ENCODE measurements at regions not wholly inside any gene's neighbourhood (a gene's known extent, or its start where the extent isn't known, plus 50 kb on each side); places are given as distances from the start of the nearest gene placed in this dataset.

GRCh38 chr4:141812158-141812557, 175.8 kb downstream of the IL15 start:
- no peak for TF ChIP-seq POLR2A (IDR thresholded peaks at IDR 0.05)
- TF ChIP-seq CTCF (IDR thresholded peaks at IDR 0.05): no peak
- intact Hi-C loops (cut with DNase I; ENCODE audit: low total_unique reads): no loop called here
- H3K4me3 ChIP-seq (ENCODE audit: low read depth, poor library complexity, severe bottlenecking): no peak overlapping the region
- DNase-seq (ENCODE audit: low spot score in 2 of 2): no peak

- H3K4me3 ChIP-seq (ENCODE audit: low read depth, poor library complexity, severe bottlenecking): no peak overlapping the region
- intact Hi-C loops (cut with DNase I; ENCODE audit: low total_unique reads): no loop called here
- TF ChIP-seq POLR2A (IDR thresholded peaks at IDR 0.05) (no peak), CTCF (IDR thresholded peaks at IDR 0.05) (no peak)
- no peak for DNase-seq (ENCODE audit: low spot score in 2 of 2)
Observed at GRCh38 chr4:141814499-141814898, 178.1 kb downstream of the IL15 start.

GRCh38 chr4:141815646-141816045, 179.3 kb downstream of the IL15 start:
- WGBS, 2 donors: 84 to 87% methylated on average over 3 of the region's 3 CpGs
- no peak overlapping the region for H3K4me3 ChIP-seq (ENCODE audit: low read depth, poor library complexity, severe bottlenecking)
- TF ChIP-seq CTCF (IDR thresholded peaks at IDR 0.05) (no peak), POLR2A (IDR thresholded peaks at IDR 0.05) (no peak)
- intact Hi-C loops (cut with DNase I; ENCODE audit: low total_unique reads): no loop called here
- DNase-seq (ENCODE audit: low spot score in 2 of 2): no peak

- no peak for TF ChIP-seq CTCF (IDR thresholded peaks at IDR 0.05)
- TF ChIP-seq POLR2A (IDR thresholded peaks at IDR 0.05): no peak
- no peak for DNase-seq (ENCODE audit: low spot score in 2 of 2)
- intact Hi-C loops (cut with DNase I; ENCODE audit: low total_unique reads): no loop called here
- H3K4me3 ChIP-seq (ENCODE audit: low read depth, poor library complexity, severe bottlenecking): no peak overlapping the region
- 55 to 73% methylated on average over 1 of the region's 1 CpG for WGBS, 2 donors
Observed at GRCh38 chr4:141826260-141826659, 189.9 kb downstream of the IL15 start.

GRCh38 chr4:141833209-141833608, 196.8 kb downstream of the IL15 start:
- H3K4me3 ChIP-seq (ENCODE audit: low read depth, poor library complexity, severe bottlenecking): no peak overlapping the region
- WGBS, 2 donors: 89 to 97% methylated on average over 4 of the region's 4 CpGs
- DNase-seq (ENCODE audit: low spot score in 2 of 2): no peak
- intact Hi-C loops (cut with DNase I; ENCODE audit: low total_unique reads): no loop called here
- TF ChIP-seq POLR2A (IDR thresholded peaks at IDR 0.05) (no peak), CTCF (IDR thresholded peaks at IDR 0.05) (no peak)

- H3K4me3 ChIP-seq (ENCODE audit: low read depth, poor library complexity, severe bottlenecking): no peak overlapping the region
- DNase-seq (ENCODE audit: low spot score in 2 of 2): no peak
- intact Hi-C loops (cut with DNase I; ENCODE audit: low total_unique reads): no loop called here
- TF ChIP-seq CTCF (IDR thresholded peaks at IDR 0.05) (no peak), POLR2A (IDR thresholded peaks at IDR 0.05) (no peak)
- WGBS, 2 donors: 92 to 93% methylated on average over 9 of the region's 9 CpGs
Observed at GRCh38 chr4:141840299-141840986, 204.1 kb downstream of the IL15 start.

Data from lower leg skin (tissue), 4 donors.